ENCODE measurements at regions not wholly inside any gene's neighbourhood (a gene's known extent, or its start where the extent isn't known, plus 50 kb on each side); places are given as distances from the start of the nearest gene placed in this dataset.

DNA sequence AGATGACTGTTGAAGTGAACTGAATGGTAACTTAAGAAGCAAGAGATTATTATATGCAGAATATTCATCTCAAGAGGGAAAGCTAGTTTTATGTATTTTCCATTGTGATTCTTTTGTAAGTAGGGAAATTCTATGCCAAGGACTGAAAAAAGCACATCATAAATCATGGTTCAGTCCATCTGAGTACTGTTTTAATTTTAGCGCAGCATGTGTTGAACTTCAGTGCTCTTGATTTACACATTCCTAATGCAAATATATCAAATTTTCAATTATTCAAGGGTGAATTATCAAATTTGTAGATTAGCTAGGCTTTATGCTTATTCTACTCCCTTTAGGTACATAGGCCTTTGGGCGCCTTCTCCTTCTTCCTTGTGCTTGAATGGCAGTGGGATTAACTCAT, 50.3 kb upstream of the TCF12 start:
- Mint-ChIP-seq H3K4me3 (no peak overlapping the region), H3K36me3 (ENCODE audit: insufficient read depth in 2 of 2) (no peaks in the 10 kb centered on the region), H3K9me3 (no peaks in the 10 kb centered on the region), H3K27ac (no peak overlapping the region), H3K27me3 (ENCODE audit: low read depth) (no peaks in the 10 kb centered on the region), H3K4me1 (ENCODE audit: low read depth) (no peaks in the 10 kb centered on the region)
- DNase-seq (no peak), ATAC-seq (replicated peaks in 1 of 2) (no peak)

DNA sequence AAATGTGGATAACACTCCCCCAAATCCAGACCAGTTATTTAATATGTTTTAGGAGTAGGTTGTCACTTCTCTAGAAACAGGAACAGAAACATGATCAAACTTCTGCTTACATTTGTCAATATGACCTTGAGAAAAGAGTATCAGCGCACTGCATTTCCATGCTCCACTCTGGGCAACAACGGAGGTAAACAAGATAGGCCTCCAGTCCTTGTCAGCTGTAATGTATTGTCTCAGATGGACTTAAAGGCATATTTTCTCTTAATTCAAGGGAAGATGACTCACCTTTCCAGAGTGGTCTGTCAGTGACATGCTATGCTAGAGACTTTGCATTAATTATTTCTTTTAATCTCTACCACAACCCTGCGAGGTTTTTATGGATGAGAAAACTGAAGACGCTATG, 51.6 kb upstream of the TCF12 start:
- DNase-seq, result no peak
- no peaks in the 10 kb centered on the region for H3K4me1 Mint-ChIP-seq (ENCODE audit: low read depth)
- ATAC-seq (replicated peaks in 1 of 2), result no peak
- no peaks in the 10 kb centered on the region for H3K27me3 Mint-ChIP-seq (ENCODE audit: low read depth)
- no peak overlapping the region for H3K27ac Mint-ChIP-seq
- H3K36me3 Mint-ChIP-seq (ENCODE audit: insufficient read depth in 2 of 2), result no peaks in the 10 kb centered on the region
- peaks cover 0 to 2% of the 10 kb centered on the region in 2 donors for H3K9me3 Mint-ChIP-seq
- no peak overlapping the region for H3K4me3 Mint-ChIP-seq

DNA sequence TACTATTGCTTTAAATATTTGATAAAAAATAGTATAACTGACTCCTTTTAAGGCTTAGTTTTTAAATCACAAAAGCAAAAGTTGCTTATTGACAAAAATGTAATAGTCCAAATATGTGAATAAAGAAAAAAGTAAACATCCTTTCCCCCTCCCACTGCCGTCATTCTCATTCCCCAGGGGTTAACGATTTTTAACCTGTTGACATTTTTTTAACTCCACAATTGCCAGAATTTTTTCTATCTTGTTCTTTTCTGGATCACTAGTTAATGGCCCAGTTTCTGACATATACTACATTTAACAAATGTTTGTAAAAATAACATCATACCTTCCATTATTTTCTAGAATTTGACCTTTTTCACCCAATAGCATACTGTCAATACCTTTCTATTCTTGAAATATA, 60.6 kb upstream of the TCF12 start:
- Mint-ChIP-seq H3K4me3 (no peak overlapping the region), H3K9me3 (peaks cover 0 to 2% of the 10 kb centered on the region in 2 donors), H3K36me3 (ENCODE audit: insufficient read depth in 2 of 2) (no peaks in the 10 kb centered on the region), H3K27me3 (ENCODE audit: low read depth) (no peaks in the 10 kb centered on the region), H3K4me1 (ENCODE audit: low read depth) (no peaks in the 10 kb centered on the region), H3K27ac (no peak overlapping the region)
- DNase-seq, result no peak
- no peak for ATAC-seq (replicated peaks in 1 of 2)

DNA sequence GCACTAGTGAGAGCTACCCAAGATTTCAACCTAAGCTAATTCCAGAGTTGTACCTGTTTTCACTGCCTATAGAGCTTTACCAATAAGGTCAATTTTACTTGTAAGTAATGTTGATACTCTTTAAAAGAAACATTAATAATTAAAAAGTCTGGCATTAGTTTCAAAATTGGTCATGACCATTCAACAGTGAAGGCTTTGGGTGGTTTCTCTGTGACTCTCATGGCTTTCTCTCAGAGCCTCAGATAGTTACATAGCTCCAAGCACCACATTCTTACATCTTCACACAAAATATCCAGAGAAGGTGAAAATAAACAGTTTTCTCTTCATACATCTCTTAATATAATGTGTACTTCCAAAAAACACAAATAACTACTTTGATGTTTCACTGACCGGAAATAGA, 61.5 kb upstream of the TCF12 start:
- no peaks in the 10 kb centered on the region for H3K27me3 Mint-ChIP-seq (ENCODE audit: low read depth)
- no peak overlapping the region for H3K4me3 Mint-ChIP-seq
- ATAC-seq (replicated peaks in 1 of 2) (no peak), DNase-seq (no peak)
- no peaks in the 10 kb centered on the region for H3K9me3 Mint-ChIP-seq
- H3K27ac Mint-ChIP-seq, result no peak overlapping the region
- no peaks in the 10 kb centered on the region for H3K36me3 Mint-ChIP-seq (ENCODE audit: insufficient read depth in 2 of 2)
- H3K4me1 Mint-ChIP-seq (ENCODE audit: low read depth), result no peaks in the 10 kb centered on the region

DNA sequence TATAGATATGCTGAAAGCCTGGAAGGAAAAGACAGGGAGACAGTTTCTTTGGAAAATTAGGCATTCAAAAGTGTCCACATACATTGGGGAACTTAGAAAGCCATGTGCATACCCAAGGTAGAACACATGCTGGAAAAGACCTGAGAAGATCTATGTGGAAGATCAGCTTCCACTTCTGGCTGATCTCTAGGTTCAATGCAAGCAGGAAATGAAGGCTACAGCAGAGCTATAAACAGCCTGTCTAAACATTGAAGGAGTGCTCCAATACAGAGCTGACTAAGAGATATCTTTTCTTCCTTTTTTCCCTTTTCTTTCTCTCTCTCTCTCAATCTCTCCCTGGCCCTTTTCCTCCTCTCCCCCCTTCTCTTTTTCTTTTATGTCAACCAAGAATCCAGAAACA, 73.6 kb upstream of the TCF12 start:
- H3K9me3 Mint-ChIP-seq, result no peaks in the 10 kb centered on the region
- no peak overlapping the region for H3K4me3 Mint-ChIP-seq
- DNase-seq (no peak), ATAC-seq (replicated peaks in 1 of 2) (no peak)
- no peak overlapping the region for H3K27ac Mint-ChIP-seq
- no peaks in the 10 kb centered on the region for H3K36me3 Mint-ChIP-seq (ENCODE audit: insufficient read depth in 2 of 2)
- no peaks in the 10 kb centered on the region for H3K4me1 Mint-ChIP-seq (ENCODE audit: low read depth)
- H3K27me3 Mint-ChIP-seq (ENCODE audit: low read depth), result no peaks in the 10 kb centered on the region

DNA sequence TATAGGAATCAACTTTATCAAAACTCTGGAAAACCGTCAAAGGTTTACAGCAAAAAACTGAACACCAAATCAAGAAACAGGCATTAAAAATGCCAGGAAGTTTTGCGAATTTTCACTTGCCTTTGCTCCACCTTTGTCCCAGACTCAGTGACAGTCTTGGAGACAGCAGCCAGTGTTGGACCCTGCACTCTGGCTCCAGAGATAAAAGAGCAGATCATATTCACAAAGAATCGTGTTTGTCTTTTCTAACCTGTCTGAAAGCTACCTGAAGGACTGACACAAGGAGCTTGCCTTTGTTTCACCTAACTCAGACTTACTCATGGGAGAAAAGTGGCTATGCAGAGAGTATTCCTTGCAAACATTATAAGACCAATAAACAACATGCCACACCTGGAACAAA, 74.0 kb upstream of the TCF12 start:
- no peaks in the 10 kb centered on the region for H3K36me3 Mint-ChIP-seq (ENCODE audit: insufficient read depth in 2 of 2)
- no peaks in the 10 kb centered on the region for H3K27me3 Mint-ChIP-seq (ENCODE audit: low read depth)
- H3K4me1 Mint-ChIP-seq (ENCODE audit: low read depth), result no peaks in the 10 kb centered on the region
- no peaks in the 10 kb centered on the region for H3K9me3 Mint-ChIP-seq
- H3K4me3 Mint-ChIP-seq, result no peak overlapping the region
- ATAC-seq (replicated peaks in 1 of 2), result no peak
- DNase-seq, result no peak
- H3K27ac Mint-ChIP-seq, result no peak overlapping the region

DNA sequence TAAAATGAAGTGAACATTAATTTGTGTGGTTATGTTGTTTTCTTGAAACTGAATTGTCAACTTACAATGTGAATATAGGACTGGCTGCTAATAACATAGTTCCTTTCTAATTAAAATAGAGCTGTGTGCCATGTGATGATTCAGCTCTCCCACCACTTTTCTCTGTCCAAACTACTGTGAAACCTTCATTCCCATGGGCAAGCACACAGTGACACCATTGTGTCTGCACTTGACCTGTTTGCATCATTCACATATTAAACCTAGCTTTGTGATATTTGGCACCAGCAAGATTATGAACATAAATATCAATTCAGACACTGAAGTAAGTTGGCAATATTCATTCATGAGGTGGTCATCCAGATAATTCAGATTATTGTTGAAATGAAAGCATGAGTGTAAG, 78.8 kb upstream of the TCF12 start:
- no peak overlapping the region for H3K27ac Mint-ChIP-seq
- DNase-seq (no peak), ATAC-seq (replicated peaks in 1 of 2) (no peak)
- H3K9me3 Mint-ChIP-seq, result no peaks in the 10 kb centered on the region
- no peak overlapping the region for H3K4me3 Mint-ChIP-seq
- H3K36me3 Mint-ChIP-seq (ENCODE audit: insufficient read depth in 2 of 2), result no peaks in the 10 kb centered on the region
- peaks cover 10% of the 10 kb centered on the region for H3K4me1 Mint-ChIP-seq (ENCODE audit: low read depth)
- H3K27me3 Mint-ChIP-seq (ENCODE audit: low read depth), result no peaks in the 10 kb centered on the region

DNA sequence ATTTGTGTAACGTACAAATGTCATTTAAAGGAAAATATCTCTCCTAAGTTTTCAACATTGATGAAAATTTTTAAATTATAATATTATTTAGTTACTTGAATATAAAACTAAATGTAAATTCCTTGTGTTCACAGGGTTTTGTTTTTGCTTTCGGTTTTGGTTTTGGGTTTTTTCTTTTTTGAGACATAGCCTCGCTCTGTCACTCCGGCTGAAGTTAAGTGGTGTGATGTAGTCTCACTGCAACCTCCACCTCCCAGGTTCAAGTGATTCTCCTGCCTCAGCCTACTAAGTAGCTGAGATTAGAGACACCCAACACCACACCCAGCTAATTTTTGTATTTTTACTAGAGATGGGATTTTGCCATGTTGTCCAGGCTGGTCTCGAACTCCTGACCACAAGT, 79.3 kb upstream of the TCF12 start:
- Mint-ChIP-seq H3K9me3 (no peaks in the 10 kb centered on the region), H3K36me3 (ENCODE audit: insufficient read depth in 2 of 2) (no peaks in the 10 kb centered on the region), H3K27ac (peak overlapping the region; percentile 64), H3K27me3 (ENCODE audit: low read depth) (no peaks in the 10 kb centered on the region), H3K4me3 (no peak overlapping the region), H3K4me1 (ENCODE audit: low read depth) (peaks cover 10% of the 10 kb centered on the region)
- DNase-seq (no peak), ATAC-seq (replicated peaks in 1 of 2) (no peak)

DNA sequence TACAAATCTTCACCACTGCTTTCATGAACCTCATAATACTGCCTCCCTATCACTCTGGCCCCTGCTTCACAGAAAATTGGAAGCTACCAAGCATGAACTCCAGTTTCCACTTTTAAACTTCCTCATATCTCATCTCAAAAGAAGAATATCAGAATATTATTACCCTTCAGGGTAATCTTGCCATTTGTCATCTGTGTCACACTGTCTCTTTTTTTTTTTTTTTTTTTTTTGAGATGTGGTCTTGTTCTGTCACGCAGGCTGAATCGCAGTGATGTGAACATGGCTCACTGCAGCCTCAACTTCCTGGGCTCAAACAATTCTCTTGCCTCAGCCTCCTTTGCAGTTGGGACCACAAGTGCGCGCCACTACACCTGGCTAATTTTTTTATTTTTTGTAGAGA, 80.4 kb upstream of the TCF12 start:
- Mint-ChIP-seq H3K36me3 (ENCODE audit: insufficient read depth in 2 of 2) (no peaks in the 10 kb centered on the region), H3K4me1 (ENCODE audit: low read depth) (peaks cover 10% of the 10 kb centered on the region), H3K27ac (no peak overlapping the region), H3K27me3 (ENCODE audit: low read depth) (no peaks in the 10 kb centered on the region), H3K9me3 (no peaks in the 10 kb centered on the region), H3K4me3 (no peak overlapping the region)
- no peak for ATAC-seq (replicated peaks in 1 of 2)
- no peak for DNase-seq

DNA sequence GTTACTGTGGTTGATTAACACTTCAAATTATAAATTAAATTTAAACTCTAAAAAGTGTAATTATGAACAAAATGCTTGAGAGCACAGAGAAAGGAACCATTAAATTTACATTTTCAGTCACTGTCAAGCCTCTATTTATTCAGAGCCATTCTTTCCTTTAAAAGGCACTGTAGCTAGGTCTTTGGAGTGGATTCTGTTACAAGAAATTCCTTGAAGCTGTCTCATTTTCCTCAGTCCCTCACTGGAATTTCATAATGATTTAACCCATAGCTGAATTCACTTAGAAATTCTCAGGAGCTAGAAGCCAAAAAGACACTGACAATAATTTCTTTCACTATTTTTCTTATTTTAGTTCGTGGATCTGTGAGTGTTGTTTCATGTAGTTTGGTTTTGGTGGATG, 81.2 kb upstream of the TCF12 start:
- Mint-ChIP-seq H3K9me3 (no peaks in the 10 kb centered on the region), H3K27ac (no peak overlapping the region), H3K4me3 (no peak overlapping the region), H3K27me3 (ENCODE audit: low read depth) (no peaks in the 10 kb centered on the region), H3K4me1 (ENCODE audit: low read depth) (peaks cover 10% of the 10 kb centered on the region), H3K36me3 (ENCODE audit: insufficient read depth in 2 of 2) (no peaks in the 10 kb centered on the region)
- DNase-seq, result no peak
- ATAC-seq (replicated peaks in 1 of 2), result no peak

DNA sequence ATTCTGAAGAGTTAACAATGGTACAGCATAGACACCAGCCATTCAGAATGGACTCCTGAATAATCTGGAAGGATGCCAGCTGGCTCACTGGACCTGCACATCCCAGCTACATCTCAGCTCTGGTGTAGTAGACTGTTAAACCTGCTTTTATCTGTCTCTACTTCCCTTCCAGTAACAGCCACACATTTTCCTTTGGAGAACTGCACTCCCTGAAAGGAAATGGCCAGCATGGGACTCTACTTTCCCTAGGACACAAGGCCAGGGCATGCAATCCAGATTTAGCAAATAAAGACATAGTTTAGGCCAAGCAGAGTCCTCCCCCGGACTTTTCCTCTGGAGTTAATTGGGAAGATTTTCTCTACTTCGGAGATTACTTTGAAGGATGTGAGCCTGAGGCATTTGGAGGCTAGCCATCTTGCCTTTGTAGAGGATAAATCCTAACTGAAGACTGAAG, 82.7 kb upstream of the TCF12 start:
- ATAC-seq (replicated peaks in 1 of 2), result no peak
- H3K27ac Mint-ChIP-seq, result no peak overlapping the region

DNA sequence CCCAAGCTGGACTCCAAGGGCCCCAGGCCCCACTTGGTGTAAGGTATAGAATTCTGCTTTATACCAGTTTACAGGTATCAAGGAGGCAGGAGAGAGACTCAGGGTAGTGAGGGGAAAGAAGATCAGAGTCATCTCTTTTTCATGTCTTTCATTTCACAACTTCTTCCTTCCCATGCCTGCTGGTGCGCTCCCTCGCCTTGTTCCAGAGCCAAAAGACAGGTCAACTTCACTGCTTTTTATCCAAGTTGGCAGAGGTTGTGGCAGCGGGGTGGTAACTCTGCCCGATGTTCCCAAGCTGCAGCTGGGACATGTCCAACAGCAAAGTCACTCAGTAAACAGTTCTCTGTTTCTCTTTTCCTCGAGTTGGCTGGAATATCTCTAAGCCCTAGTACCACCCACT, 86.3 kb upstream of the TCF12 start:
- Mint-ChIP-seq H3K36me3 (ENCODE audit: insufficient read depth in 2 of 2) (no peaks in the 10 kb centered on the region), H3K27me3 (ENCODE audit: low read depth) (no peaks in the 10 kb centered on the region), H3K4me1 (ENCODE audit: low read depth) (no peaks in the 10 kb centered on the region), H3K27ac (no peak overlapping the region), H3K9me3 (no peaks in the 10 kb centered on the region), H3K4me3 (no peak overlapping the region)
- ATAC-seq (replicated peaks in 1 of 2), result no peak
- no peak for DNase-seq

More for the DNA sequence above, 82.7 kb upstream of the TCF12 start:
- Mint-ChIP-seq H3K27me3 (ENCODE audit: low read depth) (no peaks in the 10 kb centered on the region), H3K4me1 (ENCODE audit: low read depth) (peaks cover 10% of the 10 kb centered on the region), H3K9me3 (no peaks in the 10 kb centered on the region), H3K4me3 (no peak overlapping the region), H3K36me3 (ENCODE audit: insufficient read depth in 2 of 2) (no peaks in the 10 kb centered on the region)
- no peak for DNase-seq

DNA sequence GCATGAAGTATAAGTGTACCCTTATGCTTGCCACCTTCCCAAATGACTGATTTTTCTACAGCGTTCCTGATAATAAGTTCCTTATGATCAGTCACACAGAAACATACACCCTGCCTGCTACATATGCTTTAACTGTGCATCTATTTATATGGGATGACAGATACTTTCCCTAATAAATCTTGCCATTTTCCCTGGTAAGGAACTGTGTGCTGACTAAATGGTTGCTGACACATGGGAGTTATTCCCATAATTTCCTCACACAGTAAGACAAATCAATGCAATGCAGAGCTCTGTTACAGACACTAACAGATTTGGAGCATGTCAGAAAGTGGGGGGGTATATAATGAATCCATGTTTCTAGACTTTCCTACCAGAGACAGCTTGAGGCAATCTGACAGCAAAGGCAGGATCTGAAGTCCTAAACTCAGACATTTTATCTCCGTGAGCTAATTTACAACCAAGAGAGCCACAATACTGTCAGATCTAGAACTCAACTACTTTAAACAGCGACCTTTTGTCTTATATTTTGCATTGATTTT, 86.9 kb upstream of the TCF12 start:
- Mint-ChIP-seq H3K9me3 (no peaks in the 10 kb centered on the region), H3K27me3 (ENCODE audit: low read depth) (no peaks in the 10 kb centered on the region), H3K4me3 (no peak overlapping the region), H3K4me1 (ENCODE audit: low read depth) (no peaks in the 10 kb centered on the region), H3K27ac (no peak overlapping the region), H3K36me3 (ENCODE audit: insufficient read depth in 2 of 2) (no peaks in the 10 kb centered on the region)
- DNase-seq, result no peak
- ATAC-seq (replicated peaks in 1 of 2), result no peak

DNA sequence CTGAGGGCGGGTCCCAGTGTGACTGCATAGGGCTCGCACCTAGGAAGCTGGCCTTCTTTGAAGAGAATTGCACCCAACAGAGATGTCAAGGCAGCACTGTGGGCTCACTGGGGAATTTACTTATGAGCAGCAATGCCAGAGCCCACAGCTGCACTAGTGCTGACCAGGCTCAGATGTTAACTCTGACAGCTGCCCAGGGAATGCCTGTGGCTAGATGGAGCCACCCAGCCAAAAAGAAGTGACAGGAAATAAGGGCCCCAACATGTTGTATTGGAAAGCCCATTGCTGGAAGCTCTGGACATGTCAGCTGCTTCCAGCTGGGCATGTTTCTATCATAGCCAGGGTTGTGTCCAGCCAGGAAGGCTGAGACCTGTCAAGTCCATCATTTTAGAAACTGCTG, 90.9 kb upstream of the ZNF280D start:
- ATAC-seq (replicated peaks in 1 of 2), result no peak
- H3K4me3 Mint-ChIP-seq, result no peak overlapping the region
- peaks cover 14% of the 10 kb centered on the region for H3K27me3 Mint-ChIP-seq (ENCODE audit: low read depth)
- DNase-seq, result no peak
- no peak overlapping the region for H3K27ac Mint-ChIP-seq
- no peaks in the 10 kb centered on the region for H3K36me3 Mint-ChIP-seq (ENCODE audit: insufficient read depth in 2 of 2)
- no peaks in the 10 kb centered on the region for H3K9me3 Mint-ChIP-seq
- no peaks in the 10 kb centered on the region for H3K4me1 Mint-ChIP-seq (ENCODE audit: low read depth)

Measured in activated T-cell treated with anti-CD3 and anti-CD28 coated beads, Interleukin-2, amount 50 U/mL, for 72 hours (primary cell).